GM23338 (cell line): ENCODE measurements at regions not wholly inside any gene's neighbourhood (a gene's known extent, or its start where the extent isn't known, plus 50 kb on each side); places are given as distances from the start of the nearest gene placed in this dataset.

Source experiments
- ATAC-seq: fragments of 200-7000 bp; cut with Tn5 transposase; 3 replicates; pipeline ENCODE4 v1.9.1; 2020
- DNase-seq: peaks from one replicate; pipeline ENCODE4 v3.0.0-alpha.2; 2015; ENCODE audit warnings: low spot score
- H2AFZ ChIP-seq: fragments of 200-600 bp; sonication (generic); 2 replicates; pipeline ENCODE4 v1.8.0; 2016; ENCODE audit warnings: antibody characterized with exemption, mild to moderate bottlenecking, moderate library complexity
- H3F3A ChIP-seq: fragments of 200-600 bp; sonication (generic); replicated peaks from 2 replicates; pipeline ENCODE4 v1.8.0; 2017; ENCODE audit warnings: antibody characterized with exemption, mixed run types, low read depth
- H3K27ac ChIP-seq: fragments of 200-600 bp; sonication (generic); 2 replicates; pipeline ENCODE4 v1.6.1; 2016; ENCODE audit warnings: low read depth
- H3K27me3 ChIP-seq: fragments of 200-600 bp; sonication (generic); 2 replicates; pipeline ENCODE4 v1.8.0; 2016; ENCODE audit warnings: mild to moderate bottlenecking, mixed run types, moderate library complexity; ENCODE audit not compliant: insufficient read depth
- H3K36me3 ChIP-seq: fragments of 200-600 bp; sonication (generic); 2 replicates; pipeline ENCODE4 v1.8.0; 2016; ENCODE audit warnings: mild to moderate bottlenecking; ENCODE audit not compliant: insufficient read depth
- H3K4me1 ChIP-seq: fragments of 200-600 bp; sonication (generic); 2 replicates; pipeline ENCODE4 v1.8.0; 2016; ENCODE audit warnings: mild to moderate bottlenecking, moderate library complexity; ENCODE audit not compliant: insufficient read depth
- H3K4me2 ChIP-seq: fragments of 200-600 bp; sonication (generic); 2 replicates; pipeline ENCODE4 v1.7.1; 2017; ENCODE audit warnings: mixed run types
- H3K4me3 ChIP-seq: fragments of 200-600 bp; sonication (generic); 2 replicates; pipeline ENCODE4 v1.6.1; 2016; ENCODE audit warnings: mixed run types
- H3K79me2 ChIP-seq: fragments of 200-600 bp; sonication (generic); replicated peaks from 2 replicates; pipeline ENCODE4 v1.8.0; 2017; ENCODE audit warnings: mild to moderate bottlenecking; ENCODE audit not compliant: insufficient read depth
- H3K9me2 ChIP-seq: fragments of 200-600 bp; sonication (generic); 2 replicates; pipeline ENCODE4 v1.8.0; 2017; ENCODE audit not compliant: insufficient read depth
- H4K20me1 ChIP-seq: fragments of 200-600 bp; sonication (generic); replicated peaks from 2 replicates; pipeline ENCODE4 v1.8.0; 2017; ENCODE audit warnings: mild to moderate bottlenecking; ENCODE audit not compliant: insufficient read depth
- H3K27ac Mint-ChIP-seq: 2 replicates; pipeline ENCODE4 v1.8.0; 2020; ENCODE audit warnings: inconsistent platforms, mild to moderate bottlenecking, moderate library complexity, mixed read lengths
- H3K27me3 Mint-ChIP-seq: 3 replicates; pipeline ENCODE4 v1.8.0; 2022; ENCODE audit warnings: low read depth, mild to moderate bottlenecking, moderate library complexity, mixed read lengths, inconsistent platforms; ENCODE audit not compliant: insufficient read depth, poor library complexity
- H3K36me3 Mint-ChIP-seq: 3 replicates; pipeline ENCODE4 v1.8.0; 2021; ENCODE audit warnings: low read depth, mild to moderate bottlenecking, inconsistent platforms, moderate library complexity, mixed read lengths
- H3K4me1 Mint-ChIP-seq: 3 replicates; pipeline ENCODE4 v1.8.0; 2020; ENCODE audit warnings: mild to moderate bottlenecking, inconsistent platforms, mixed read lengths
- H3K4me3 Mint-ChIP-seq: 3 replicates; pipeline ENCODE4 v1.8.0; 2021; ENCODE audit warnings: moderate library complexity, mild to moderate bottlenecking, inconsistent platforms, mixed read lengths
- H3K9me3 Mint-ChIP-seq: 3 replicates; pipeline ENCODE4 v1.8.0; 2020; ENCODE audit warnings: moderate library complexity, mild to moderate bottlenecking, inconsistent platforms, mixed read lengths
- CREB1 ChIP-seq: fragments of 250-450 bp; sonication (Bioruptor Pico); IDR thresholded peaks from 2 replicates; pipeline ENCODE4 v1.5.0; 2020; ENCODE audit warnings: low read depth, mild to moderate bottlenecking, moderate library complexity
- CTCF ChIP-seq, 2 experiments: fragments of 200-600 bp in 1 of 2; sonication (generic) in 1 of 2; conservative IDR thresholded peaks; 2 replicates each; pipeline versions ENCODE4 v1.5.1 to v1.6.1; 2016 to 2017; ENCODE audit warnings: antibody characterized with exemption in 2 of 2, low read depth in 2 of 2, mild to moderate bottlenecking in 2 of 2, moderate library complexity in 1 of 2
- ETS1 ChIP-seq: IDR thresholded peaks from 2 replicates; pipeline ENCODE4 v1.6.1; 2016; ENCODE audit warnings: antibody characterized with exemption
- EZH2 ChIP-seq: fragments of 200-600 bp; sonication (generic); IDR thresholded peaks from one replicate; pipeline ENCODE4 v1.8.0; 2017; ENCODE audit warnings: antibody characterized with exemption, mild to moderate bottlenecking, low read depth; ENCODE audit not compliant: unreplicated experiment
- EZH2phosphoT487 ChIP-seq: fragments of 200-600 bp; sonication (generic); IDR thresholded peaks from one replicate; pipeline ENCODE4 v1.8.1; 2018; ENCODE audit warnings: antibody characterized with exemption; ENCODE audit not compliant: unreplicated experiment
- JUNB ChIP-seq: IDR thresholded peaks from one replicate; pipeline ENCODE4 v1.6.1; 2016; ENCODE audit warnings: antibody characterized with exemption; ENCODE audit not compliant: unreplicated experiment
- NANOG ChIP-seq: IDR thresholded peaks from 2 replicates; pipeline ENCODE4 v1.6.1; 2016; ENCODE audit warnings: antibody characterized with exemption, borderline replicate concordance
- POLR2AphosphoS5 ChIP-seq: IDR thresholded peaks from 2 replicates; pipeline ENCODE4 v1.6.1; 2016; ENCODE audit warnings: antibody characterized with exemption, low read depth
- REST ChIP-seq: IDR thresholded peaks from one replicate; pipeline ENCODE4 v1.6.1; 2018; ENCODE audit warnings: antibody characterized with exemption; ENCODE audit not compliant: unreplicated experiment
- STAT1 ChIP-seq: IDR thresholded peaks from one replicate; pipeline ENCODE4 v1.6.1; 2016; ENCODE audit warnings: antibody characterized with exemption; ENCODE audit not compliant: unreplicated experiment
- ZNF114 ChIP-seq: fragments of 250-450 bp; sonication (Bioruptor Pico); IDR thresholded peaks from 2 replicates; pipeline ENCODE4 v1.5.0; 2020; ENCODE audit warnings: mild to moderate bottlenecking, moderate library complexity
- ZNF331 ChIP-seq: fragments of 250-450 bp; sonication (Bioruptor Pico); IDR thresholded peaks from 2 replicates; pipeline ENCODE4 v1.5.0; 2020; ENCODE audit warnings: low read depth, mild to moderate bottlenecking, moderate library complexity
- ZNF462 ChIP-seq: fragments of 250-450 bp; sonication (Bioruptor Pico); IDR thresholded peaks from 2 replicates; pipeline ENCODE4 v1.5.0; 2020; ENCODE audit warnings: mild to moderate bottlenecking, moderate library complexity

- H3K27ac ChIP-seq: no peak overlapping the region
- H3K4me3 ChIP-seq: no peak overlapping the region
- H3K4me2 ChIP-seq: no peak overlapping the region
- H2AFZ ChIP-seq: no peak overlapping the region
- H3K36me3 Mint-ChIP-seq: no peaks in the 10 kb centered on the region
- H3F3A ChIP-seq: no peaks in the 10 kb centered on the region
- H3K9me3 Mint-ChIP-seq: no peaks in the 10 kb centered on the region
- no peaks in the 10 kb centered on the region for H3K4me1 ChIP-seq
- peaks cover 4% of the 10 kb centered on the region; the same call in 2 of the 3 replicates for H3K4me1 Mint-ChIP-seq
- DNase-seq (peak; percentile 9), ATAC-seq (peak; percentile 44; the same call in 1 of the 3 replicates)
- no peaks in the 10 kb centered on the region for H3K79me2 ChIP-seq
- H3K4me3 Mint-ChIP-seq: no peak overlapping the region
- H4K20me1 ChIP-seq: no peaks in the 10 kb centered on the region
- no peak for TF ChIP-seq CREB1 (CRISPR knock-in tag)
- TF ChIP-seq ZNF114 (CRISPR knock-in tag): no peak
- TF ChIP-seq CTCF (conservative IDR thresholded peaks at IDR 0.05; ENCODE audit: low read depth in 2 of 2): no peak
- no peak for TF ChIP-seq JUNB
- no peak for TF ChIP-seq REST
- TF ChIP-seq EZH2phosphoT487: no peak
- TF ChIP-seq STAT1: no peak
- no peak for TF ChIP-seq ZNF331 (CRISPR knock-in tag)
- TF ChIP-seq ZNF462 (CRISPR knock-in tag): no peak
- no peak for TF ChIP-seq ETS1
- TF ChIP-seq POLR2AphosphoS5: no peak
- no peak for TF ChIP-seq NANOG
- no peak for TF ChIP-seq EZH2
- no peaks in the 10 kb centered on the region for H3K27me3 Mint-ChIP-seq
- H3K27ac Mint-ChIP-seq: no peak overlapping the region
- H3K27me3 ChIP-seq: no peaks in the 10 kb centered on the region
- H3K36me3 ChIP-seq: no peaks in the 10 kb centered on the region
- H3K9me2 ChIP-seq: no peaks in the 10 kb centered on the region
Measured at GRCh38 chr7:113209449-113210203, 91.3 kb upstream of the SMIM30 start.
